ENCODE measurements at regions not wholly inside any gene's neighbourhood (a gene's known extent, or its start where the extent isn't known, plus 50 kb on each side); places are given as distances from the start of the nearest gene placed in this dataset.

DNA sequence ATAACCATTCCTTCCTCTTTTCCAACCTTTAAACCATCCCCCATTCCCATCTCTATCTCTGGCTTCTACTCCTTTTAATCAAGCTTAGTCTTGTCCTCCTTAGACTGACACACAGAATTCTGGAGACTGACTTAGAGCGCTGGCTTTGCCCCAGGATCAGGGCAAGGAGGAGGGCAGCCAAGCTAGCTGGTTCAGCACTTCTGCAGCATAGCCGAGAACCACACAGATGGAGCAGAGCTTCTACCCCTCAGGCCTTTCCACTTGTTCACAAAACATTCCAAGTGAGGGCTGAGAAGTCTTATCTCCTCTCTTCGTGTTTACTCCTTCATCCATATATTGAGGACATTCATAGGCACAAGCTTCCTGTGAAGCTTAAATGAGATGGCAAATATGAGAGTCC lies 246.5 kb upstream of the PEX5L start:
- no peak for TF ChIP-seq EZH2 (IDR thresholded peaks at IDR 0.05; ENCODE audit: borderline replicate concordance, low read length)
- TF ChIP-seq, protein P1, sequence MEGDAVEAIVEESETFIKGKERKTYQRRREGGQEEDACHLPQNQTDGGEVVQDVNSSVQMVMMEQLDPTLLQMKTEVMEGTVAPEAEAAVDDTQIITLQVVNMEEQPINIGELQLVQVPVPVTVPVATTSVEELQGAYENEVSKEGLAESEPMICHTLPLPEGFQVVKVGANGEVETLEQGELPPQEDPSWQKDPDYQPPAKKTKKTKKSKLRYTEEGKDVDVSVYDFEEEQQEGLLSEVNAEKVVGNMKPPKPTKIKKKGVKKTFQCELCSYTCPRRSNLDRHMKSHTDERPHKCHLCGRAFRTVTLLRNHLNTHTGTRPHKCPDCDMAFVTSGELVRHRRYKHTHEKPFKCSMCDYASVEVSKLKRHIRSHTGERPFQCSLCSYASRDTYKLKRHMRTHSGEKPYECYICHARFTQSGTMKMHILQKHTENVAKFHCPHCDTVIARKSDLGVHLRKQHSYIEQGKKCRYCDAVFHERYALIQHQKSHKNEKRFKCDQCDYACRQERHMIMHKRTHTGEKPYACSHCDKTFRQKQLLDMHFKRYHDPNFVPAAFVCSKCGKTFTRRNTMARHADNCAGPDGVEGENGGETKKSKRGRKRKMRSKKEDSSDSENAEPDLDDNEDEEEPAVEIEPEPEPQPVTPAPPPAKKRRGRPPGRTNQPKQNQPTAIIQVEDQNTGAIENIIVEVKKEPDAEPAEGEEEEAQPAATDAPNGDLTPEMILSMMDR (IDR thresholded peaks at IDR 0.05; ENCODE audit: low read length), result no peak

DNA sequence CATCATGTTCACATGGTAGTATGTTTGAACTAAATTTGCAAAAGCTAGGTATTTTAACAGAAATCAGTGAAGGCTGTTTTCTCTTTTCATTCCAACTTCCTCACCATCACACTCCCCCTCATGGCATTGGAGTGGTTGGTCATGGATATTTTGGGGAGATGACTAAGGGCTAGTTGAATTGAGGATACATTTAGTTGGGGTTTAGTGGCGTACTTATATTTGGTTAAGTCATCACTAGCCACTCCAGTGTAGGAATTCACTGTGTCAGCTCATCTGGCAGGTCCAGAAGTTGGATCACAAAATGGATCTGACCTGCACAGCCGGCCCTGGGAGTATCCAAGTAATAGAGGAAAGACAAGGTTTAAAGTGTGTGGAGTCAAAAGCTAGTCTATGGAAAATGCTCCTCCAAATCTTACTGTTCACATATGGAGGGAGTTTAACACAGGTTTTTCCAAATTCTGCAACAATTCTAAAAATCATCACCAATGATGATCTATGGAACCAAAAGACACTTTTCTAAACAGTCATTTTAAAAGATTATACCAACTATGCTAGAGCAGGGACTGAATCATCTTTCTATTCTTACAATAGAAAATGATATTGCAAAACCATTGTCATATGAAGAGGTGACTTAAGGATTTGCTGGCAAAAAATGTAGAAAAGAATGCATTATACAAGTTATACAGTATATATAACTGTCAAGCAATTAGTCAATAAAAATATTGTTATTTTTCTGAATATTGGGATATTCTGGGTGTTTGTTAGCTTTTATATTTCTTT lies 247.8 kb upstream of the PEX5L start:
- H3K9me2 ChIP-seq (ENCODE audit: low read depth, low read length), result no peaks in the 10 kb centered on the region
- H3K4me1 ChIP-seq (ENCODE audit: insufficient read depth, low read length, severe bottlenecking), result no peaks in the 10 kb centered on the region
- no peak overlapping the region for H2AFZ ChIP-seq (ENCODE audit: low read length)
- H4K20me1 ChIP-seq (ENCODE audit: insufficient read depth, low read length), result no peaks in the 10 kb centered on the region
- no peak overlapping the region for H3K4me2 ChIP-seq (ENCODE audit: low read length)
- no peaks in the 10 kb centered on the region for H3K79me2 ChIP-seq (ENCODE audit: insufficient read depth, low read length)
- no peaks in the 10 kb centered on the region for H3F3A ChIP-seq (ENCODE audit: insufficient read depth, low read length)
- H3K4me3 ChIP-seq (ENCODE audit: low read depth, low read length, poor library complexity, severe bottlenecking), result no peak overlapping the region
- no peak overlapping the region for H3K27ac ChIP-seq (ENCODE audit: low read depth, low read length, poor library complexity, severe bottlenecking)
- no peak overlapping the region for H3K9ac ChIP-seq (ENCODE audit: low read length)
- TF ChIP-seq EZH2 (IDR thresholded peaks at IDR 0.05; ENCODE audit: borderline replicate concordance, low read length), result no peak
- TF ChIP-seq, protein P1 (IDR thresholded peaks at IDR 0.05; ENCODE audit: low read length), result no peak
- no peaks in the 10 kb centered on the region for H3K27me3 ChIP-seq (ENCODE audit: insufficient read depth, low read length)
- no peaks in the 10 kb centered on the region for H3K9me3 ChIP-seq (ENCODE audit: low read length)
- H3K36me3 ChIP-seq (ENCODE audit: insufficient read depth, low read length), result no peaks in the 10 kb centered on the region

More for the DNA sequence above, 246.5 kb upstream of the PEX5L start:
- Histone ChIP-seq H3K36me3 (ENCODE audit: insufficient read depth, low read length) (no peaks in the 10 kb centered on the region), H3K27me3 (ENCODE audit: insufficient read depth, low read length) (no peaks in the 10 kb centered on the region), H3K4me3 (ENCODE audit: low read depth, low read length, poor library complexity, severe bottlenecking) (no peak overlapping the region), H2AFZ (ENCODE audit: low read length) (no peak overlapping the region), H3K4me2 (ENCODE audit: low read length) (no peak overlapping the region), H4K20me1 (ENCODE audit: insufficient read depth, low read length) (no peaks in the 10 kb centered on the region), H3K9ac (ENCODE audit: low read length) (no peak overlapping the region), H3K27ac (ENCODE audit: low read depth, low read length, poor library complexity, severe bottlenecking) (no peak overlapping the region), H3K9me2 (ENCODE audit: low read depth, low read length) (no peaks in the 10 kb centered on the region), H3K79me2 (ENCODE audit: insufficient read depth, low read length) (no peaks in the 10 kb centered on the region), H3F3A (ENCODE audit: insufficient read depth, low read length) (no peaks in the 10 kb centered on the region), H3K9me3 (ENCODE audit: low read length) (no peaks in the 10 kb centered on the region), H3K4me1 (ENCODE audit: insufficient read depth, low read length, severe bottlenecking) (peaks cover 12% of the 10 kb centered on the region)

DNA sequence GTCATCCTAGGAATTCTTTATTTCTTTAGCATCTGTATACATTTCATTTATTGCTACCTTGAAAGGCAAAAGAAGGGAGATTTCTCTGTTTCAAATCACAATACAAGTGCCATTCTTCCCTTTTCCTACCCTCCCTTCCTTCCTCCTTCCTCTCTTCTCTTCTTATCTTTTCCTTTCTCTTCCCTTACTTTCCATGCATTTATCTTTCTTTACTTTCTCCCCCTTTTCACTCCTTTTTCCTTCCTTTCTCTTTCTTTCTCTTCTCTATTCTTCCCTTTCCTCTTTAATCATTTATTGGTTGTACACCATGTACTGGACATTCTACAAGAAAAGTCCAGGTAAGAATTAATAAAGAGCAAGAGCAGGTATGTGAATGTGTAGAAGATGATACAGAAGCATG lies 251.0 kb upstream of the PEX5L start:
- Histone ChIP-seq H3K36me3 (ENCODE audit: insufficient read depth, low read length) (no peaks in the 10 kb centered on the region), H3K9me2 (ENCODE audit: low read depth, low read length) (no peaks in the 10 kb centered on the region), H3K4me3 (ENCODE audit: low read depth, low read length, poor library complexity, severe bottlenecking) (no peak overlapping the region), H3K27me3 (ENCODE audit: insufficient read depth, low read length) (no peaks in the 10 kb centered on the region), H3K27ac (ENCODE audit: low read depth, low read length, poor library complexity, severe bottlenecking) (no peak overlapping the region), H2AFZ (ENCODE audit: low read length) (no peak overlapping the region), H3K4me2 (ENCODE audit: low read length) (no peak overlapping the region), H3K9me3 (ENCODE audit: low read length) (no peaks in the 10 kb centered on the region), H3F3A (ENCODE audit: insufficient read depth, low read length) (no peaks in the 10 kb centered on the region), H3K9ac (ENCODE audit: low read length) (no peak overlapping the region), H4K20me1 (ENCODE audit: insufficient read depth, low read length) (no peaks in the 10 kb centered on the region), H3K4me1 (ENCODE audit: insufficient read depth, low read length, severe bottlenecking) (no peaks in the 10 kb centered on the region), H3K79me2 (ENCODE audit: insufficient read depth, low read length) (no peaks in the 10 kb centered on the region)
- TF ChIP-seq, protein P1 (IDR thresholded peaks at IDR 0.05; ENCODE audit: low read length), result no peak
- TF ChIP-seq EZH2 (IDR thresholded peaks at IDR 0.05; ENCODE audit: borderline replicate concordance, low read length), result no peak

Measured in OCI-LY1 (cell line).